Peyer's patch (tissue), 4 donors: ENCODE measurements at regions not wholly inside any gene's neighbourhood (a gene's known extent, or its start where the extent isn't known, plus 50 kb on each side); places are given as distances from the start of the nearest gene placed in this dataset.

Experiments
- POLR2A ChIP-seq, 2 donors: fragments of 450-650 bp; IDR thresholded peaks; one replicate each; pipeline ENCODE4 v1.5.1; 2017; ENCODE audit warnings: antibody characterized with exemption in 2 of 2, mild to moderate bottlenecking in 2 of 2, moderate library complexity in 2 of 2
- TF ChIP-seq, protein P1 (sequence below), 6 experiments: fragments of 450-650 bp in 4 of 6; fragments of 200-600 bp in 2 of 6; sonication (generic) in 1 of 6; IDR thresholded peaks; one replicate each; pipeline ENCODE4 v1.5.1; 2017 to 2019; ENCODE audit warnings: antibody characterized with exemption in 6 of 6, mild to moderate bottlenecking in 3 of 6, moderate library complexity in 1 of 6

DNA sequence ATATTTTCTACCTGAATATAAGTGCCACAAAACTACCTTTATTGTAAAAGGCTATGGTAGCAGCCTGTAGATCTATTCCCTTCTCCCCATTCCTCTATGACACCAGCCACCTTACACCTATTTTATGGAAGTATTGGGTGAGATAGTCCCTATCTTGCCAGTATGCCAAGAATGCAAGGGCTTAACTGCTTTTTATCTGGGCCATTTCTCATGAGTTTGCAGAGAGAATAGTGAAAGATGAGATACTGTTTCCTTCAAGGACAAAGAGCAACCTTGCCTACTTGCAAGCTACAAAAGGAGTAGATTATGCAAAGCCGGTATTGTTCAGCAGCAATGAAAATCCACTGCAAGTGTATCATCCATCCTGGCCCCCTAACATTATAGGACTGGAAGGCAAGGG, 1775.6 kb upstream of the SEL1L start:
- TF ChIP-seq, protein P1, sequence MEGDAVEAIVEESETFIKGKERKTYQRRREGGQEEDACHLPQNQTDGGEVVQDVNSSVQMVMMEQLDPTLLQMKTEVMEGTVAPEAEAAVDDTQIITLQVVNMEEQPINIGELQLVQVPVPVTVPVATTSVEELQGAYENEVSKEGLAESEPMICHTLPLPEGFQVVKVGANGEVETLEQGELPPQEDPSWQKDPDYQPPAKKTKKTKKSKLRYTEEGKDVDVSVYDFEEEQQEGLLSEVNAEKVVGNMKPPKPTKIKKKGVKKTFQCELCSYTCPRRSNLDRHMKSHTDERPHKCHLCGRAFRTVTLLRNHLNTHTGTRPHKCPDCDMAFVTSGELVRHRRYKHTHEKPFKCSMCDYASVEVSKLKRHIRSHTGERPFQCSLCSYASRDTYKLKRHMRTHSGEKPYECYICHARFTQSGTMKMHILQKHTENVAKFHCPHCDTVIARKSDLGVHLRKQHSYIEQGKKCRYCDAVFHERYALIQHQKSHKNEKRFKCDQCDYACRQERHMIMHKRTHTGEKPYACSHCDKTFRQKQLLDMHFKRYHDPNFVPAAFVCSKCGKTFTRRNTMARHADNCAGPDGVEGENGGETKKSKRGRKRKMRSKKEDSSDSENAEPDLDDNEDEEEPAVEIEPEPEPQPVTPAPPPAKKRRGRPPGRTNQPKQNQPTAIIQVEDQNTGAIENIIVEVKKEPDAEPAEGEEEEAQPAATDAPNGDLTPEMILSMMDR (IDR thresholded peaks at IDR 0.05), result no peak
- no peak for TF ChIP-seq POLR2A (IDR thresholded peaks at IDR 0.05)
